ENCODE measurements at regions not wholly inside any gene's neighbourhood (a gene's known extent, or its start where the extent isn't known, plus 50 kb on each side); places are given as distances from the start of the nearest gene placed in this dataset.

DNA sequence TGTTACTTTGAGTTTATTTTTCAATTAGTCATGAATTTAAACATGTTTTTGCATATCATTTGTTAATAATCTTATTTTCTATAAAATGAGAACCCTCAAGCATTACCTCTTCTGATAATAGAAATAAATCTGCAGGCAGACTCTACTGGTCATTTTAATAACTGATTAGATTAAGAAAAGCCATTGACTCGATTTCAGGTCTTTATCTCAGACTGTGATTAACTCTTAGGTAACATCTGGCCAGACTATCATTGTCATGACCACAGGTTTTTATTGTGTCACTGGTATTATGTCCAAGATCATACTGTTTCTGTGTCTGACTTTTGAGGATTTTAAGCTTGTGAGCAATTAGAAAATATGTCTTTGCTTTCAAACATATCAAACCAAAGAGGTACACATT lies 83.6 kb upstream of the SLC13A1 start:
- Histone ChIP-seq H3K4me1 (ENCODE audit: control insufficient read depth, extremely low read depth, insufficient read depth, low read length) (no peaks in the 10 kb centered on the region), H3K27ac (ENCODE audit: insufficient read depth, low read length) (no peak overlapping the region), H3K36me3 (ENCODE audit: control insufficient read depth, insufficient read depth, low read length) (no peaks in the 10 kb centered on the region), H2AFZ (ENCODE audit: low read length) (no peak overlapping the region), H3K4me3 (replicated peaks in 1 of 4; ENCODE audit: control extremely low read depth in 1 of 4, insufficient read depth in 1 of 4, low read depth in 3 of 4, low read length in 4 of 4) (no peak overlapping the region), H3K9ac (ENCODE audit: insufficient read depth, low read length) (no peak overlapping the region), H3K4me2 (ENCODE audit: extremely low read depth, insufficient read depth, low read length) (no peak overlapping the region), H3K27me3 (ENCODE audit: control insufficient read depth, insufficient read depth, low read length) (no peaks in the 10 kb centered on the region), H4K20me1 (ENCODE audit: control insufficient read depth, extremely low read depth, insufficient read depth, low read length) (no peaks in the 10 kb centered on the region), H3K9me3 (ENCODE audit: control insufficient read depth, insufficient read depth, low read depth, low read length) (no peaks in the 10 kb centered on the region), H3K79me2 (ENCODE audit: control insufficient read depth, insufficient read depth, low read length) (no peaks in the 10 kb centered on the region)
- TF ChIP-seq EZH2 (IDR thresholded peaks at IDR 0.05; ENCODE audit: low read length, missing control alignments): no peak
- TF ChIP-seq, protein P1, sequence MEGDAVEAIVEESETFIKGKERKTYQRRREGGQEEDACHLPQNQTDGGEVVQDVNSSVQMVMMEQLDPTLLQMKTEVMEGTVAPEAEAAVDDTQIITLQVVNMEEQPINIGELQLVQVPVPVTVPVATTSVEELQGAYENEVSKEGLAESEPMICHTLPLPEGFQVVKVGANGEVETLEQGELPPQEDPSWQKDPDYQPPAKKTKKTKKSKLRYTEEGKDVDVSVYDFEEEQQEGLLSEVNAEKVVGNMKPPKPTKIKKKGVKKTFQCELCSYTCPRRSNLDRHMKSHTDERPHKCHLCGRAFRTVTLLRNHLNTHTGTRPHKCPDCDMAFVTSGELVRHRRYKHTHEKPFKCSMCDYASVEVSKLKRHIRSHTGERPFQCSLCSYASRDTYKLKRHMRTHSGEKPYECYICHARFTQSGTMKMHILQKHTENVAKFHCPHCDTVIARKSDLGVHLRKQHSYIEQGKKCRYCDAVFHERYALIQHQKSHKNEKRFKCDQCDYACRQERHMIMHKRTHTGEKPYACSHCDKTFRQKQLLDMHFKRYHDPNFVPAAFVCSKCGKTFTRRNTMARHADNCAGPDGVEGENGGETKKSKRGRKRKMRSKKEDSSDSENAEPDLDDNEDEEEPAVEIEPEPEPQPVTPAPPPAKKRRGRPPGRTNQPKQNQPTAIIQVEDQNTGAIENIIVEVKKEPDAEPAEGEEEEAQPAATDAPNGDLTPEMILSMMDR (conservative IDR thresholded peaks at IDR 0.05 in 1 of 2, IDR thresholded peaks at IDR 0.05 in 1 of 2; ENCODE audit: low read depth in 1 of 2, low read length in 2 of 2): no peak
- DNase-seq (ENCODE audit: low read depth in 2 of 2): no peak

DNA sequence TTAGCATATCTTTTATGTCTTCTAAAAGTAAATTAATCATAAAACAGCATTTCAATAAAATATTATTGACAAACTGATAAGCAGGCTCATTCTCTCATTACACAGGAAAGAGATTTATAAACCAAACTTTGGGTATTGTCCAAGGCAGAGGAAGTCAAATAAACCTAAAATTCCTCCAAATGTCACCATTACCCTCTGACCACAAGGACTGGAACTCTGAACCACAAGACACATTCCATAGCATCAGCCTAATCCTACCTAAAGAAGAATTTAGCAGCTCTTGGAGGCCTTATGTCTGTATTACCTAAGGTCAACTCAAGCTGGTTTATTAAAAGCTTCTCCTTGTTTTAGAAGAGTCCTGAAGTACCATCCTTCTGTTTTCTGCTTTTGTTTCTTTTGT lies 82.4 kb upstream of the SLC13A1 start:
- no peaks in the 10 kb centered on the region for H3K36me3 ChIP-seq (ENCODE audit: control insufficient read depth, insufficient read depth, low read length)
- no peak overlapping the region for H3K4me3 ChIP-seq (replicated peaks in 1 of 4; ENCODE audit: control extremely low read depth in 1 of 4, insufficient read depth in 1 of 4, low read depth in 3 of 4, low read length in 4 of 4)
- no peaks in the 10 kb centered on the region for H3K4me1 ChIP-seq (ENCODE audit: control insufficient read depth, extremely low read depth, insufficient read depth, low read length)
- no peaks in the 10 kb centered on the region for H3K27me3 ChIP-seq (ENCODE audit: control insufficient read depth, insufficient read depth, low read length)
- H3K9ac ChIP-seq (ENCODE audit: insufficient read depth, low read length): no peak overlapping the region
- H3K79me2 ChIP-seq (ENCODE audit: control insufficient read depth, insufficient read depth, low read length): no peaks in the 10 kb centered on the region
- no peak overlapping the region for H2AFZ ChIP-seq (ENCODE audit: low read length)
- H4K20me1 ChIP-seq (ENCODE audit: control insufficient read depth, extremely low read depth, insufficient read depth, low read length): no peaks in the 10 kb centered on the region
- DNase-seq (ENCODE audit: low read depth in 2 of 2): peak; percentile 3 to 19
- no peak overlapping the region for H3K4me2 ChIP-seq (ENCODE audit: extremely low read depth, insufficient read depth, low read length)
- no peak overlapping the region for H3K27ac ChIP-seq (ENCODE audit: insufficient read depth, low read length)
- TF ChIP-seq EZH2 (IDR thresholded peaks at IDR 0.05; ENCODE audit: low read length, missing control alignments): no peak
- TF ChIP-seq, protein P1 (conservative IDR thresholded peaks at IDR 0.05 in 1 of 2, IDR thresholded peaks at IDR 0.05 in 1 of 2; ENCODE audit: low read depth in 1 of 2, low read length in 2 of 2): no peak
- H3K9me3 ChIP-seq (ENCODE audit: control insufficient read depth, insufficient read depth, low read depth, low read length): no peaks in the 10 kb centered on the region

DNA sequence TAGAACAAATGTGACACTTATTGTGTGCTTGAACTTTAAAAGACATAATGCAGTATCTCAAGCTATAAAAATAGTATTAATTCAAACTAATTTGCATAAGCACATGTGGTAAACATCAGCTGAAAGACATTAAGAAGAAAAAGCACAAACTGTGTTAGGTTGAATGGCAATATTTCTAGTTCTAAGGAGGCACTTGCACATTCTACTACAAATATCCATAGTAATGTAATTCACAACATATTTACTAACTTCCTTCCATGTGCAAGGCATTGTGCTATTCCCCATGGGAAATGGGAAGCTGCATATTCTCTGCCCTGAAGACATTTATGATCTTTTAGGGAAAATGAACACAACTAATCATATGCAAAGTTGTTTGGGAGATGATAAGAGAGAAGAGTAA lies 80.2 kb upstream of the SLC13A1 start:
- no peaks in the 10 kb centered on the region for H4K20me1 ChIP-seq (ENCODE audit: control insufficient read depth, extremely low read depth, insufficient read depth, low read length)
- H3K4me3 ChIP-seq (replicated peaks in 1 of 4; ENCODE audit: control extremely low read depth in 1 of 4, insufficient read depth in 1 of 4, low read depth in 3 of 4, low read length in 4 of 4): no peak overlapping the region
- no peaks in the 10 kb centered on the region for H3K79me2 ChIP-seq (ENCODE audit: control insufficient read depth, insufficient read depth, low read length)
- H3K4me2 ChIP-seq (ENCODE audit: extremely low read depth, insufficient read depth, low read length): no peak overlapping the region
- H3K4me1 ChIP-seq (ENCODE audit: control insufficient read depth, extremely low read depth, insufficient read depth, low read length): no peaks in the 10 kb centered on the region
- TF ChIP-seq, protein P1 (conservative IDR thresholded peaks at IDR 0.05 in 1 of 2, IDR thresholded peaks at IDR 0.05 in 1 of 2; ENCODE audit: low read depth in 1 of 2, low read length in 2 of 2): no peak
- TF ChIP-seq EZH2 (IDR thresholded peaks at IDR 0.05; ENCODE audit: low read length, missing control alignments): no peak
- no peak overlapping the region for H3K9ac ChIP-seq (ENCODE audit: insufficient read depth, low read length)
- H3K27me3 ChIP-seq (ENCODE audit: control insufficient read depth, insufficient read depth, low read length): no peaks in the 10 kb centered on the region
- no peaks in the 10 kb centered on the region for H3K36me3 ChIP-seq (ENCODE audit: control insufficient read depth, insufficient read depth, low read length)
- no peaks in the 10 kb centered on the region for H3K9me3 ChIP-seq (ENCODE audit: control insufficient read depth, insufficient read depth, low read depth, low read length)
- H3K27ac ChIP-seq (ENCODE audit: insufficient read depth, low read length): no peak overlapping the region
- no peak overlapping the region for H2AFZ ChIP-seq (ENCODE audit: low read length)
- DNase-seq (ENCODE audit: low read depth in 2 of 2): no peak

Measured in fibroblast of lung (primary cell).